ENCODE measurements at regions not wholly inside any gene's neighbourhood (a gene's known extent, or its start where the extent isn't known, plus 50 kb on each side); places are given as distances from the start of the nearest gene placed in this dataset.

DNA sequence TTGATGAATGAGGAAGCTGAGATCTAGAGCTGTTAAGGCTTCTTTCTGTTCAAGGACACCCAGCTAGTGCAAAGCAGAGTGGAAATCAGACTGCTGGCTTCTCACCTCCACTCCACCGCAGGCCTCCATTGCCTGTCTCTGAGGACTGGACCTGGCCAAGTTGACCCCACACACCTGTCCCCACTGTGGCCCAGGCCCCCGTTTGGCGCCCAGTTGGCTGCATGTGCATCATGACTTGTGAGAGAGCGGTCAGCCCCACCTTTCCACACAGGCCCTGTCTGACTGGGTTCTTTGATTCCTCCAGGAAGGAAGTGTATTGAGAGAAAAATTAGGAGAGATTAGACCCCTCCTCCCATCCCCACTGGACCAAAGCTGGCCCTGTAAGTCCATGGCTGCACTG is 206.3 kb upstream of the TLE3 start:
- DNase-seq (ENCODE audit: low spot score) = no peak

DNA sequence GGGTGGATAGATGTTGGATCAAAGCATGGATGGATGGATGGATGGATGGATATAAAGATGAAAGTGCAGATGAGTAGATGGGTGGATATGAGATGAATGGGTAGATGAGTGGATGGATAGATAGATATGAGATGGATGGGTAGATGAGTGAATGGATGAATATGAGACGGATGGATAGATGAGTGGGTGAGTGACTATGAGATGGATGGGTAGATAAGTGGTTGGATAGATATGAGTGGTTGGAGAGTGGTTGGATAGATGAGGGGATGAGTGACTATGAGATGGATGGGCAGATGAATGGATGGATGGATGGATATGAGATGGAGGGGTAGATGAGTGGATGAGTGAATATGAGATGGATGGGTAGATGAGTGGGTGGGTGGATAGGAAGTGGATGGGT is 204.6 kb upstream of the TLE3 start:
- DNase-seq (ENCODE audit: low spot score) = no peak

DNA sequence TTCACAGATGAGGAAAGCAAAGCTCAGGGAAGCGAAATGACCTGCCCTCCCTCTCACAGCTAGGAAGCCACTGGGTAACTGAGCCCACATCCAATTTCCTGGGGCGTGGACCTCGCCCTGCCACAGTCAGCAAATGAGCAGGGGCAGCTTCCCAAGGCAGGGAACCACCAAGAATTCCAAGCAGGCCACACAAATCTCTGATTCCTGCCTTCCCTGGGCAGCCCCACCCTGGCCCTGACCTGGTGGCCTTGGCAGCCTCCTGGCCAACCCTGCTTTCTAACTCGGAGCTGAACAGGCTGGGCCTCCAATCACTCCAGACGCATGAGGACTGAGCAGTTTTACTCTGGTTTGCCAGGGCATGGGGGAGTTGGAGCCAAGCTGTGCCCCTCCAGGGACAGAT is 203.7 kb upstream of the TLE3 start:
- no peak for DNase-seq (ENCODE audit: low spot score)

DNA sequence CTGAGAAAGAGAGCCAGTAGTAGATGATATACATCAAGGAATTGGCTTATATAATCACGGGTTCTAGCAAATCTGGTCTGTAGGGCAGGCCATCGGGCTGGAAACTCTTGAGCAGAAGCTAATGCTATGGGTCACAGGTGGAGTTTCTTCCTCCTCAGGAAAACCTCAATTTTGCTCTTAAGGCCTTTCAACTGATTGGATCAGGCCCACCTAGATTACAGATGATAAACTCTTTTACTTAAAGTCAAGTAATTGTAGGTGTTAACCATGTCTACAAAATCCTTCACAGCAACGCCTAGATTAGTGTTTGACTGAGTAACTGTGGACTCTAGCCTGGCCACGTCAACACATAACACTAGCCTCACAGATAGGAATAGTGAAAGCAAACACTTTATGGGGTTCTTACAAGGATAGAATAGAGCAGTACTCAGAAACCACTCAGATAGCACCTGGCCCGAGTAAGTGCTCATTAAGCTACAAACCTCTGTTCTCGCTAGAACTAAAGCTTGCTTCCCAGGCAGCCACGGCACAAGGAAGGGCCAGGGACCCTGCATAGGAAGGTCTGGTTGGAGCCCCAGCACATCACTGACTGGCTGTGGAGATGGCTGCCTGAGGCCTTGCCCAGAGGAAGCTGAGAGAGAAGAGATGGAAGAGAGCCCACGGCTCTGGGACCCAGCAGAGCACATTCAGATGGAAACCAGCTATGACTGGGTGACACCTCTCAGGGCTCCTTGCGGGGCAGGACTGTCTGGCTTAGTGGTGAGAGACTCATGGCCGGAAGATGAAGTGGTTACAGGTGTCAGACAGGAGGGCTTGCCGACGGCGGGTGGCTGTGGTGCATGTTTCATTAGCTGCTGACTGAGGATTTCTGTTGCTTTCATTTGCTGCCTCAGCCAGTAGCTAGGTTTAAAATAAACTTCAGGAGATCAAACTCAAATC is 202.5 kb upstream of the TLE3 start:
- no peak for DNase-seq (ENCODE audit: low spot score)

DNA sequence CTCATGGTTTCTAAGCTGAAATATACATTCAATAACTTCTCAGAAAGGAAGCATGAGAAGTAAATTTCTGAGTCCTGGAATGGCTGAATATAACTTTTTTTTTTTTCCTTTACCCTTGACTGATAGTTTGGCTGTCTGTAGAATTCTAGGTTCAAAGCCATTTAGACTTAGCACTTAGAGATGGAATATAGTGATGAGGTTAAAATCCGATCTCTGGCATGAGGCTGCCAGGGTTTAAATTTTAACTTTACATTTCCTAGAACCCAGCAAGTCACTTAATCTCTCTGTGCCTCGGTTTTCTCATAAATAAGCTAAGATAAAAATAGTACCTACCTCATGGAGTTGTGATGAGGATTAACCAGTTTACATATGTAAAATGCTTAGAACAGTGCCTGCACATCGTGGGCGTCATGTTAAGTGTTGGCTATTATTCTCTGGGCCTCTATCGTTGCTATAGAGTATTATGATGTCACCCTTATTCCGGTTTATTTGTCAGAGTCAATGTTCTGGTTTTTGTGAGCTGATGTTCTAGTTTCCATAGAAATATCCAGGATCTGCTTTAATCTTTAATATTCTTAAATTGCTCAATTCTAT is 199.8 kb upstream of the TLE3 start:
- no peak for DNase-seq (ENCODE audit: low spot score)

DNA sequence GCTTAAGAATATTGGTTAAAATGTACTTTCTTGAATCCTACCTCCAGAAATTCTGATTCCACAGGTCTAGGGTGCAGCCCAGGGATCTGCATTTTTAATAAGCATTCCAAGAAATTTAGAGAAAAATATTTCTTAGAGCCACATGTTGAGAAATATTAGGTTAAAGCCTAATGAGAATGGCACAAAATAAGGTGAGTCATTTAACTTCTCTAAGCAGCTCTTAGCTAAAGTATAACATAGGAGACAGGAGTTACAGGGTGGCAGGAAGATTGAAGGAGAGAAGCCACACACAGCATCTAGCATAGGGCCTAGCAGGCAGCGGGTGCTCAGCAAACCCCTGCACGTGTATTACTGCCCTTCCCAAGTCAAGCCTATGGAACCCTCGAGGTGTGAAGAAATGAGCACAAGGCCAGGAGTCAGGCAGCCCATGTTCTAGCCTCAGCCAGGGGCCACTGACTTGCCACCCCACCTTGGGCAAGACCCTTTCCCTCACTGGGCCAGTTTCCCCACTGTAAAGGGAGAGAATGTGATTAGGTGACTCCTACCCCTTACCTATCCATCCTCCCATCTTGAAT is 197.1 kb upstream of the TLE3 start:
- DNase-seq (ENCODE audit: low spot score) = no peak

DNA sequence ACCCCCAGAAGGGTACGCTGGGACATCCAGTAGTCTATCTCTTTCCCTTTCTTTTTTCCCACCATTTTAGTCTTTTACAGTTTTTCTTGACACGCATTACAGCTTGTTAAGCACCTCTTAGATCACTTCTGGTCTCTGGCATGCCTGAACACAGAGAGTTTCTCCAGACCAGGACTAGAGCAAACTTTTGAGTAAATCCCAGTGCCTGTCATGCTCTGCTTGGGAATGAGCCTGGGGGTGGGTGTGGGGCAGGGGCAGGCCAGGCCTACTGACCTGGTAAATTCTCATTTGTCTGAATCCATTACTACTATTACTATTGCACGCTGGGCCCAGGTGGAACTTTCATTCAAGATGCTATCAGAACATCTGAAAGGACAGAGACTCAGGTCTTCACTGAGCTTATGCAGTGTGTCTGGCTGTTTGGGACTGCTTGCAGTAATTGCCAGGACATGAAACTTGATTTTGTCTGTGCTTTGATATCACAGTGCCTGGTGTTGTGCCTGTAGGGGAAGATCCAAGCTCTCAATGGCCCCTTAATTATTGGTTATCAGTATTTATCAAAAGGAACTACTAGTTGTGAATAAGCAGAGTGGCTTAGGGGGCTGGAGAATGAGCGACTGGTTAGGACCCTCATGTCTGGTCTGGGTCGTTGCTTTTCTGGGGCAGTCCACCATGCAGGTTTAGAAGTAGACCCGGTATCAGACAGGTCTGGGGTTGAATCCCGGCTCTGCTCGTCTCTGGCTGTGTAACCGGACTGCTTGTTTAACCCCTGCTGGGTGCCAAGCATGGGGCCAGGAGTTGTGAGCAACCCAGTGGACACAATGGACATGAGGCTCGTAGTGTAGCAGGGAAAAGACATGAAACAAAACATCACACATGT is 196.1 kb upstream of the TLE3 start:
- no peak for DNase-seq (ENCODE audit: low spot score)

DNA sequence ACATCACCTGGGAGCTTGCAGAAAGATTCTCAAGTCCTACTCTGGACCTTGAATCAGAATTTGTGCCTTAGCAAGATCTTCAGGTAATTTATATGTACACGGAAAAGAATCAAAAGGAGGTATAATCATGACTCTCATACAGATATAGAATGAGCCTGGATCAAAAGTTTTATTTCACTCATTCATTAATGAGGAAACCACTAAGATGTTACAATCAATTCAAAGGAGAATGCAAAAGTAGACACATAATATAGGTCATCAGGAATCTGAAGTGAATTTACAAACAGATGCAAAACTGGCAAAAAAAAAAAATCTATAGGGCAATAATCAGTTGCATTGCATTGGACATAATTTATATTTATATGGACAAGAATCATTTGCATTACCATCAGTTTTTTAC is 195.4 kb upstream of the TLE3 start:
- DNase-seq (ENCODE audit: low spot score) = no peak

DNA sequence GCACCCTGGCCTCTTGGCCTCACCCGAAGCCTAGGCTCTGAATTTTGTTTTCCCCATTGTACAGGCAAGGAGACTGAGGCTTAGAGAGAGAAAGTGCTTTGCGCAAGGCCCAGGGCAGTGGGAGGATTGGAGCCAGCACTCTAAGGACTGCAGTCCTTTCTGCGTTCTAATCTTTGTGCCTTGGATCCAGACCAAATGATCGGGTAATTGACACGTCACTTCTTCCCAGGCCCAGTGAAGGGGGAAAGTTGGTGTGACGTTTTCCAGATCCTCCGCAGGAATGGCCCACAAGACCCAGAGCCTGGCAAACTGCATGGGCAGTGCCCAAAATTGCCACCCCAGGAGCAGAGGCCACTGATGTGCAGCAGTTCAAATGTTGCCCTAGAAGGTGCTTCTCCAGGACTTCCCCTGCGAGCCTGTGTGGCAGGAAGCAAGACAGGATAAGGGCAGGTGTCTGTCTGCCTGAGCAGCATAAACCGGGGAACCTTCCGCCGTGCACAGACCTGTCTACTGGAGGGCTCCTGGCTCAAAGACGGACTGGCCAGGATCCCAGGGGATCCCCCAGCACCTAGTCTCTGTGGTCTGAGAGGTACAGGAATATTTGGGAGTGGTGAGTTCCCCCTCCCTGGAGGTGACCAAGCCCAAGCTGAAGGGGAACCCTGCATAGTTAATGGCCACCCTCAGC is 194.5 kb upstream of the TLE3 start:
- no peak for DNase-seq (ENCODE audit: low spot score)

DNA sequence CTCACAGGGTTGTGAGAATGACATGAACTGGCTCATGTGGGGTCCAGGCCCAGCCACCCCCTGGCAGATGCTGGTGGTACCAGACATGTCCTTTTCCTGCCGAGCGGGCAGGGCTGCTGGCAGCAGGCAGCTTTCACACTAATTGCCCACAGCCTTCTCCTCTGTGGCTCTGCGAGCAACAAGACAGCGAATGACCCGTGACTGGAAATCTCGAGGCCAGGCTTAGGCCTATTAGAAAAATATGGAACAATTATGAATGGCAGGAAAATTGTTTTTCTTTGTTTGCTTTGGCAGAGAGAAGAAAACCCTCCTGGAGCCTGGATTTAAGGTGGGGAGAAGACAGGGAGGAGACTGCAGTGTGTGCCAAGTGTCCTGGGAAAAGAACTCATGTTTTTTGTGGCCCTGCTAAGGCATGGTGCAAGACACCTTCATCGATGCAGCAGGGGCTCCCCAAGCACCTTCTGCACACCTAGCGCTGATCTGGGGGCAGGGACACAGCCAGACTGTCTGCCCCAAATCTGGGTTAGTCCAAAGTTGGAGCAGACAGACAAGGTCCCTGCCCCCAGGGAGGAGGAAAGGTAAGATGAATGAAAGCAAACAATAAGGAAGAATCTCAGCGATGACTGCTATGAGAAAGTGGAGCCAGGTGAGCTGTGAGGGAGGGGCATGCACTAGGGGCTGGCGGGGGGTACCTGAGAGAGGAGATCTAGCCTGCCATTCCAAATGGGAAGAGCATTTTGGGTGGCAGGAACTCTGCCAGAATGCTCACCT is 193.8 kb upstream of the TLE3 start:
- DNase-seq (ENCODE audit: low spot score) = no peak

DNA sequence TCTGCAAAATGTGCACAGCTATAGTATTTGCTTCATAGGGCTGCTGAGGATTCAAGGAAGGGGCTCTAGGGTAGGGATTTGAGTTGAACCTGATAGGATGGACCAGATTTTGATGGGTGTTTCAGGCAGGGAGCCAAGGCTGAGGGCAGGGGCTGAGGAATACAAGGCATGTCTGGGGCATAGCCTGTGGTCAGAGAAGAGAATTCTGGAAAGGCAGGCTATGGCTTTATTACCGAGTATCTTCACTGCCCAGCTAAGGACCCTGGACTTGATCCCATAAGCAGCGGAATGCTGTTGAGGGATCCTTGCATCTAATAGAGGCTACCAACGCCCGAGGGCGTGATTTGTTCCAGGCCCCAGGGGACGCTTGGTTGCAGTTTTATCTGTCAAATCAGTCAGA is 193.0 kb upstream of the TLE3 start:
- no peak for DNase-seq (ENCODE audit: low spot score)

DNA sequence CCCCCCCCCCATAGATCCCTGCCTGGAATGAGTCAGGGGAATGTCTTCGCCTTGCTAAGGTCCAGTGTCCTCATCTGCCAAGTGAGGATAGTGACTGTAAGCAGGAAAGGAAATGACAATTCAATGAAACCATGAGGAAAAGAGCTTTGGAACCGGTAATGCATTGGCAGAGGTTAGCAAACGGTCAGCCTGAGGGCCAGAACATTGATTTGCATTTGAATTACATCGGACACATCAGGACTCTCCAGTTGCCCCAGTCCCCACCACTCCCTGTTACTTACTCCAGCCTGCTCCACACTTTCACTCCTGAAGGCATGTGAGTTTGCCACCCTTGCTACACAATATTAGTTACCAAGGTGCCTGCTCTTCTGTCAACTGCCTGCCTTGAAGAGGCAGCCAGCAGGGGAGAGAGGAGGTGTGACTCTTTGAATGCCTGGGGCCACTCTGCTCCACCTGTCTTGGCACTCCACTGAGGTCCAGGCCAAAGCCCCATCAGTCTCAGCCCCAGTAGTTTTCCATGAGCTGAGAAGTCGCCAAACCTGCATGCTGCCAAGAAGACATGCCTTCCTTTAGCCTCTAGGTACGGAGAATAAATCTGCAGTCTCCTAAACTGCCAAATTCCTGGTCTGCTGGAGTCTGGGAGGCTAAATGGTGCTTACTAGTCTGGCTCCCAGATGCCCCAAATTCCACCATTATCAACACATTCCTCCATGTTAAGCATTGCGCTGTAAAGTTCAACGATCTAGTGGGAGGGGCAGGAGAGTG is 191.7 kb upstream of the TLE3 start:
- DNase-seq (ENCODE audit: low spot score) = no peak

DNA sequence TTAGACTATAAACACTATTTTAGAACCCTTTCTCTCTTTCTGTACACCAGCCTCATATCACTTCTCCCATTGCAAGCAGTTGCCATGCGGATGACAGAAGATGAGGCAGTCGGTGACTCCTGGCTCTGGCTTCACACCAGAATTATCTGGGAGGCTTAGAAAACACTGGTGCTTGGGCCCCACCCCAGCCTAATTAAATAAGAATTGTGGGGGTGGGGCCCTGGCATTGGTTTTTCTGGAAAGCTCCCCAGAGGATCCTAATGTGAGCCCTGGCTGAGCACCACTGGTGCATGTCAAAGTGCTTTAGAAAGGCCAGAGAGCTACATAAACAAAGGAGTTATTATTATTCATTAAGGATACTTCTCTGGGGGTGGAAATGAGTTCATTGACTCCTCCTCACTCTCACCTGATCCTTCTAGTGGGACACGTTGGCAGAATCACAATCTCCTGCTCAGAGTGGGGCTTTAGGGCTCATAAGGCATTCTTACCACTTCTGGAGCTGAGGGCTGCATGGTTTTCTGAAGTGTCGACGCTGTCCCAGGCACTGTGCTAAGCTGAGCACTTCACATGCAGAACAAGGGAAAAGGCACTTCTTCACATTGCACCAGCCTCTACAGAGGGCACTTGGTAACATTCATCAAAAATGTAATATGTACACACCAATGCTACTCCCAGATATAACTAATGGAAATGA is 188.5 kb upstream of the TLE3 start:
- DNase-seq (ENCODE audit: low spot score) = no peak

DNA sequence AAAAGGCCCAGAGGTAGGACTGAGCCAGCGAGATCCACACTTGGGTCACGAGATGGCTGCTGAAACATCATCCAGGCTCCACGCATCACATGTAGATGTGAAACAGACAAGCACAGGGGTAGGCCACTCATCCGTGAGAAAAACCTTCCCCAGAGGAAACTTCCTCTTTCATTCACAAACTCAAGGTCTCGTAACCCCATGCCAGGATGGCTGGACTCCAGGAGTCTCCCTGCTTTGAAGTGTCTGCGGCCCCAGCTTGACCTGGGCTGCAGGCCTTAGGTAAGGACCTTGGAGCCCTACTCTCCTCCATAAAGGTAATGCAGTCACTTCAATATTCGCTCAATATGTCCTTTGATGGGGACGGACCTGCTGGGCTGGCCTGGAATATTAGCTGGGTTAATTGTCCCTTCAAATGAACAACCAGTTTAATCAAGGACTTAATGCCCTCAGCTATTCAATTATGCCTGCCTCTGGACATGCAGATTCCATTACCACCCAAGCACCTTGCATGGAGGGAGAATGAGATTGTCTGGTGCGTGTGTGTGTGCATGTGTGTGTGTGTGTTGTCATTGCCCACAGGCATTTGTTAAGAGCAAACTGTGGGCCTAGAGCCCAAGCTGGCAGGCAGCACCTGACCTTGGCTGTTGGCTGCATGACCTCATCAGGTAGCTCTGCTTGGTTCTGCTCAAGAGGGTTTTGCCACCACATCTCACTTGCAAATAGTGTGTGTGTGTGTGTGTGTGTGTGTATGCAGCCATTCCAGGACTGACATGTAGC is 186.9 kb upstream of the TLE3 start:
- DNase-seq (ENCODE audit: low spot score) = no peak

DNA sequence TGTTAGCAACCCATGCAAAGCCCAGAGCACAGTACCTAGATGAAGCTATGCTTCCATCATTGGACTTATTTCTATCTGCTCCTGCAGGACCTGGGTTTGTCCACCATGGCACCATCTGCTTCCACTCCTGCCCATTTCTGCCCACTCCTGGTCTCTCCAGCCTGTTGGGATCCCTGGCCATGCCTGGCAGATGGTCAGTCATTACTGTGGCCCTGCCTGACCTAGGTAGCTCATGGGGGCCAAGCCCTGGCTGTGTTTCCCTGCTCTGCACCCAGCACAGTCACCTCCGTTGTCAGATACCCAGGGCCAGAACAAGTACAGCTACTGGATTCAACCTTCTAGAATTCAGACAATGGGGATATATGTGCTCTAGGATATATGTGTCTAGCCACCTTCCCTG is 185.8 kb upstream of the TLE3 start:
- no peak for DNase-seq (ENCODE audit: low spot score)

DNA sequence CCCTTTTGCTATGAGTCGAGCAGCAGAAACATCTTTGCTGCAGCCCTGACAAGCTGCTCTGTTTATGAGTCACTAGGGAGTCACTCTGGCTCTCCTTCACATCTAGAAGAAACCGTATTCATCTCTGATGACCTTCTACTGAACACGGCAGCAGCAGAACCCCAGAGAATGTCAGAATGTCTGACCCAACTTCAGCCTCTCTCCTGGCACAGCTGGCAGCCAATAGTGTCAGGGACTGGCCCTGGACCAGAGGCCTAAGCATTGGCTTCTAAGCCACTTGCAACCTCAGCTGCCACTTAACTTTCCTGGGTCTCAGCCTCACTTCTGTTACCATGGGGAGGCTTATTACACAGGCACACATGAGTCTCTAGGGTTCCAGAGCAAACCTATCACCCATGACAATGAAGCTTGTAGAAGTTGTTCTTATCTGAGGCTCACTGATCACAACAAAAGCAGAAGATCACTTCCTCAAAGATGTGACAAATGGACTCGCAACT is 184.1 kb upstream of the TLE3 start:
- DNase-seq (ENCODE audit: low spot score) = no peak

DNA sequence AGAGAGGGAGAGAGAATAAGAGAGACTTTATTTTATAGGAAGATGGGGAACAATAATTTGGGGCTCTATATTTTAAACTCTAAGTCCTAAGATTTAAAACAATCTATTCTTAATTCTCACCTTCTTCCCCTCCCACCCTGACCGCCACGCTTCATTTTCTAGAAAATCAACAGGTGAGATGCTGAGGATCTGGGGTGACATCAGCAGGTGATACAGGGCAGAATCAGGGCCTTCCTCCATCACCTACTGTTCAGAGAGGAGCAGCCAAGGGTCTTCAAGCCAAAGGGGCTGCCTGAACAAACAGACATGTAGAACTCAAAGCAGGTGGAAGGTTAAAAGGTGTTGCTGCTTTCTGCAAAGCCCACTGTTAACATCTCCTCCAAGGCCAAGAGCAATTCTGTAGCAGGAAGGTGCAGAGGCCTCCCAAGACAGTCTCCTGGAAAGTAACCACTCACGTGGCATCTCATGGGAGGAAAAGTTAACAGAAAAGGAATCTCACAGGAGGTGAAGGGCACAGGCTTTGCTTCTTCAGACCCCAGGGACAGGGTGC is 183.6 kb upstream of the TLE3 start:
- no peak for DNase-seq (ENCODE audit: low spot score)

DNA sequence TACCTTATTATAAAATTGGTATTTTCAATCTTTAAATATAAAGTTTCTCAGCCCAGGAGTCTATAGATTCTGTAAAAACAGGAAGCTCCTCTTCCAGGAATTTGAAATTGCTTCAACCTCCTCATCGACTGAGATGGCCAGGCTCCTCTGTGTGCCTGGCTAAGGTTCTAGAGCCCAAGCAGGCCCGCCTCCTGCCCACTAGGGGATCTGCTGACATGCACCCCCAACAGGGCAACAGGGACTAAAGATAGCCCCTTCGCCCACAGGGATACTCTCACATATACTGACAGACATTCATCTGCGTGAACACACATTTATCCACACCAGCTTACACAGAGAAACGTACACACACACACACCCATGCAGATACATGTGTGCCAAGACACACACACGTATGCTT is 183.1 kb upstream of the TLE3 start:
- no peak for DNase-seq (ENCODE audit: low spot score)
